Memory B cell (primary cell): ENCODE measurements at regions not wholly inside any gene's neighbourhood (a gene's known extent, or its start where the extent isn't known, plus 50 kb on each side); places are given as distances from the start of the nearest gene placed in this dataset.

Experiments
- ATAC-seq: fragments of 150-1000 bp; cut with Tn5 transposase; 2 replicates; pipeline ENCODE4 v1.10.0; 2021; ENCODE audit warnings: low read depth, mild to moderate bottlenecking, moderate library complexity
- DNase-seq, 2 donors: peaks; one replicate each; pipeline ENCODE4 v3.0.0; 2022; ENCODE audit warnings: low spot score in 2 of 2
- H3K27ac Mint-ChIP-seq: one replicate; pipeline ENCODE4 v1.8.0; 2022; ENCODE audit warnings: mild to moderate bottlenecking, moderate library complexity, mixed read lengths
- H3K27me3 Mint-ChIP-seq: one replicate; pipeline ENCODE4 v1.8.0; 2022; ENCODE audit warnings: mixed read lengths
- H3K36me3 Mint-ChIP-seq: one replicate; pipeline ENCODE4 v1.8.0; 2022; ENCODE audit warnings: mild to moderate bottlenecking, mixed read lengths
- H3K4me1 Mint-ChIP-seq: one replicate; pipeline ENCODE4 v1.8.0; 2022; ENCODE audit warnings: mixed read lengths
- H3K4me3 Mint-ChIP-seq: one replicate; pipeline ENCODE4 v1.8.0; 2022; ENCODE audit warnings: mild to moderate bottlenecking, moderate library complexity, mixed read lengths
- H3K9me3 Mint-ChIP-seq: one replicate; pipeline ENCODE4 v1.8.0; 2022; ENCODE audit warnings: mixed read lengths

DNA sequence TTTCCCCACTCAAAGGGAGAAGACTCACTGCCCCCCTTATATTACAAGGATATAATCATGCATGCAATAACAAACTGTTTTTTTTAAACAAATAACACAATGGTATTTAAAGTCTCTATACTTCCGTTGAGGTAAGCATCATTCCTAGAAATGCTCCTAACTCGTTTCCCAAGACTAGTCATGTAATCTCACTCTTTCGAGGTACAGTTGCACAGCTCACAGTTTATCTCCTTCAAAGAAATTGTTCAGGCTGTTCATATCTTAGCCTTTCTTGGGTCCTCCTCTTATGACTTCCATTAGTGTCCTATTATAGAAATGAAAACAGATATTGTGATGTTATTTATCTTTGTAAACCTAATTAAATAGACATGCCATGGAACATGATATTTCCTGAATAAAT is 705.0 kb downstream of the KCNT2 start:
- peaks cover under 1% of the 10 kb centered on the region for H3K9me3 Mint-ChIP-seq
- no peaks in the 10 kb centered on the region for H3K4me1 Mint-ChIP-seq
- no peak overlapping the region for H3K27ac Mint-ChIP-seq
- H3K27me3 Mint-ChIP-seq, result no peaks in the 10 kb centered on the region
- H3K36me3 Mint-ChIP-seq, result no peaks in the 10 kb centered on the region
- no peak overlapping the region for H3K4me3 Mint-ChIP-seq
- no peak for ATAC-seq
- DNase-seq, result no peak

DNA sequence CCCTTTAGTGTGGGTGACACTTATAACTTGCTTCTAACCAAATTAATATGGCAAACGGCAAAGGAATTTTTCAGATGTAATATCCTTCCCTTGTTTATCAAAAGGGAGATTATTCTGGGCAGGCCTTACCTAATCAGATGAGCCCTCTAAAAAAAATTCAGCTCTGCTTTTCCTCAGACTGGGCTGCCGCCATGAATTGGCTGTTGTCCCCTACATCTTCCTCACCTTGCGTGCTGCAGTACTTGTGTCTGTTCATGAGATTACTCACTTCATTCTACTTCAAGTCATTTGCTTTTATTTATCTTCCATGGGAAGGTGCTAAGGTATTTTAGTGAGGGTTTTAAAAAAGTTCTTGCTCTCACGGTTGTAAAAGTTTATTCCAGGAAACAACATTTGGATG is 705.5 kb downstream of the KCNT2 start:
- no peaks in the 10 kb centered on the region for H3K36me3 Mint-ChIP-seq
- no peaks in the 10 kb centered on the region for H3K27me3 Mint-ChIP-seq
- H3K4me3 Mint-ChIP-seq, result no peak overlapping the region
- H3K27ac Mint-ChIP-seq, result no peak overlapping the region
- DNase-seq, result no peak
- no peaks in the 10 kb centered on the region for H3K4me1 Mint-ChIP-seq
- peaks cover 2% of the 10 kb centered on the region for H3K9me3 Mint-ChIP-seq
- no peak for ATAC-seq

- Mint-ChIP-seq H3K27ac (no peak overlapping the region), H3K27me3 (no peaks in the 10 kb centered on the region), H3K36me3 (no peaks in the 10 kb centered on the region), H3K4me3 (no peak overlapping the region), H3K9me3 (peaks cover 4% of the 10 kb centered on the region), H3K4me1 (no peaks in the 10 kb centered on the region)
- ATAC-seq (no peak), DNase-seq (no peak)
These were observed 708.4 kb downstream of the KCNT2 start for GRCh38 chr1:195899762-195900352.

GRCh38 chr1:195898924-195899323 is 709.3 kb downstream of the KCNT2 start:
- Mint-ChIP-seq H3K4me1 (no peaks in the 10 kb centered on the region), H3K36me3 (no peaks in the 10 kb centered on the region), H3K4me3 (no peak overlapping the region), H3K27ac (no peak overlapping the region), H3K9me3 (peaks cover 4% of the 10 kb centered on the region), H3K27me3 (no peaks in the 10 kb centered on the region)
- ATAC-seq, result no peak
- no peak for DNase-seq

- Mint-ChIP-seq H3K27ac (no peak overlapping the region), H3K27me3 (no peaks in the 10 kb centered on the region), H3K36me3 (no peaks in the 10 kb centered on the region), H3K9me3 (peaks cover 4% of the 10 kb centered on the region), H3K4me3 (no peak overlapping the region), H3K4me1 (no peaks in the 10 kb centered on the region)
- DNase-seq (no peak), ATAC-seq (no peak)
These were observed 709.9 kb downstream of the KCNT2 start for GRCh38 chr1:195898373-195898772.

DNA sequence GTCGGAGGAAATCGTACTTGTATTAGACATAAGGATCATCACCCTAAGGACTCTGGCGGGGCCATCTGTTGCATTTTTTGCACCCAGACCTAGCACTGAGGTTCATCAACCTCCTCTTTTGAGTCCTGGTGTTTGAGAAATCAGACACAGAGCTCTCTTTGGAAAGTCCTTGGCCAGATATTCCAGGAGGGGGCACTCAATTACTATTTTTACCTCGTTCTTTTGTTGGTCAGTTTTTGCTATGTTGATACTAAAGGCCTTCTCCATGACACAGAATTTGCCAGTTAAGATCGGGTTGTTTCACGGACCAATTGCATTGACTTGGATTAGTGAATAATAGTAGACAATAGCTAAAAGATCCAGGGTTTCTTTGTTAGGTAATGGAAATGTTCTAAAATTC is 711.2 kb downstream of the KCNT2 start:
- H3K9me3 Mint-ChIP-seq, result peaks cover 4% of the 10 kb centered on the region
- H3K4me3 Mint-ChIP-seq, result no peak overlapping the region
- no peak overlapping the region for H3K27ac Mint-ChIP-seq
- DNase-seq (no peak), ATAC-seq (no peak)
- H3K36me3 Mint-ChIP-seq, result no peaks in the 10 kb centered on the region
- no peaks in the 10 kb centered on the region for H3K27me3 Mint-ChIP-seq
- H3K4me1 Mint-ChIP-seq, result no peaks in the 10 kb centered on the region

GRCh38 chr1:195894411-195894810 is 713.8 kb downstream of the KCNT2 start:
- Mint-ChIP-seq H3K9me3 (peaks cover 7% of the 10 kb centered on the region), H3K4me3 (no peak overlapping the region), H3K27ac (no peak overlapping the region), H3K36me3 (no peaks in the 10 kb centered on the region), H3K27me3 (no peaks in the 10 kb centered on the region), H3K4me1 (no peaks in the 10 kb centered on the region)
- no peak for ATAC-seq
- no peak for DNase-seq

GRCh38 chr1:195886000-195886399 is 722.2 kb downstream of the KCNT2 start:
- H3K27me3 Mint-ChIP-seq, result no peaks in the 10 kb centered on the region
- peaks cover 8% of the 10 kb centered on the region for H3K9me3 Mint-ChIP-seq
- H3K4me3 Mint-ChIP-seq, result no peak overlapping the region
- no peak for DNase-seq
- no peaks in the 10 kb centered on the region for H3K36me3 Mint-ChIP-seq
- ATAC-seq, result no peak
- H3K4me1 Mint-ChIP-seq, result no peaks in the 10 kb centered on the region
- no peak overlapping the region for H3K27ac Mint-ChIP-seq

DNA sequence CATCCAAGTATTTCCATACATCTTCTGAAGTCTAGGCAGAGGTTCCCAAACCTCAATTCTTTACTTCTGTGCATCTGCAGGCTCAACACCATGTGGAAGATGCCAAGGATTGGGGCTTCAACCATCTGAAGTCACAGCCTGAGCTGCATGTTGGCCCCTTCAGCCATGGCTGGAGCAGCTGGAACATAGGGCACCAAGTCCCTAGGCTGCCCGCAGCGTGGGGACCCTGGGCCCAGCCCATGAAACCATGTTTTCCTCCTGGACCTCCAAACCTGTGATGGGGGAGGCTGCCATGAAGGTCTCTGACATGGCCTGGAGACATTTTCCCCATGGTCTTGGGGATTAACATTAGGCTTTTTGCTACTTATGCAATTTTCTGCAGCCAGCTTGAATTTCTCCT is 729.8 kb downstream of the KCNT2 start:
- ATAC-seq (no peak), DNase-seq (no peak)
- H3K4me1 Mint-ChIP-seq, result no peaks in the 10 kb centered on the region
- no peak overlapping the region for H3K4me3 Mint-ChIP-seq
- no peaks in the 10 kb centered on the region for H3K27me3 Mint-ChIP-seq
- no peak overlapping the region for H3K27ac Mint-ChIP-seq
- peaks cover 6% of the 10 kb centered on the region for H3K9me3 Mint-ChIP-seq
- no peaks in the 10 kb centered on the region for H3K36me3 Mint-ChIP-seq

DNA sequence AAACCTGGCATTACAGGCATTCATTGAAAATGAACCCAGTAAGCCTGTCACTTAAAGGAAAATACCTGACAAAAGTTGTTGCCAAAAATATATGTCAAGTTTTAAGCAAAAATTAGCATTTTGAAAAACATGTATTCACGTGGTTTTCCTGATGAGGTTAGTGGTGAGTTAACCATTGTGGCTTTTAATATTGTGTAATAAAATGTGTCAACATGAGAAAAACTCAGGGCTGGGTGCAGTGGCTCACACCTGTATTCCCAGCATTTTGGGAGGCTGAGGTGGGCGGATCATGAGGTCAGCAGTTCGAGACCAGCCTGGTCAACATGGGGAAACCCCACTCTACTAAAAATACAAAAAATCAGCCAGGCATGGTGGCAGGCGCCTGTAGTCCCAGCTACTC is 731.4 kb downstream of the KCNT2 start:
- no peak for DNase-seq
- H3K36me3 Mint-ChIP-seq, result no peaks in the 10 kb centered on the region
- H3K27me3 Mint-ChIP-seq, result no peaks in the 10 kb centered on the region
- H3K9me3 Mint-ChIP-seq, result peaks cover 11% of the 10 kb centered on the region
- ATAC-seq, result no peak
- H3K4me1 Mint-ChIP-seq, result no peaks in the 10 kb centered on the region
- H3K4me3 Mint-ChIP-seq, result no peak overlapping the region
- H3K27ac Mint-ChIP-seq, result no peak overlapping the region

DNA sequence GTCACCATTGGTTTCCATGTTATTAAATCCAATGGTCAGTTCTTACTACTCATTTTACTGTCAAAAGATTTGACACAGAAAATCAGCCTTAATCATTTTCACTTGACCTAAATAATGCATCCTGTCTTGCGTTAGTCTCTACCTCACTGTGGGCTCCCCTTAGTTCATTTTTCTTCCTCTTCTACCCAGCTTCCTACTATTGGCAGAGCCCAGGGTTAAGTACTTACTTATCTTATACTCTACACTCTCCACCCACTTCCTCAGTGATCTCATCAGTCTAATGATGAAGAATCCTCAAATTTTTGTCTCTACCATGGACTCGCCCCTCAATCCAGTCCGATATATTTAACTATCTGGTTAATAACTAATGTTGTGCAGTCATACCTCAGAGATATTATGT is 735.9 kb downstream of the KCNT2 start:
- H3K4me3 Mint-ChIP-seq, result no peak overlapping the region
- no peak overlapping the region for H3K27ac Mint-ChIP-seq
- H3K36me3 Mint-ChIP-seq, result no peaks in the 10 kb centered on the region
- H3K27me3 Mint-ChIP-seq, result no peaks in the 10 kb centered on the region
- no peaks in the 10 kb centered on the region for H3K4me1 Mint-ChIP-seq
- ATAC-seq, result no peak
- H3K9me3 Mint-ChIP-seq, result peaks cover 8% of the 10 kb centered on the region
- DNase-seq, result no peak

GRCh38 chr1:195867638-195868037 is 740.6 kb downstream of the KCNT2 start:
- Mint-ChIP-seq H3K36me3 (no peaks in the 10 kb centered on the region), H3K4me3 (no peak overlapping the region), H3K27ac (no peak overlapping the region), H3K9me3 (peaks cover 3% of the 10 kb centered on the region), H3K27me3 (no peaks in the 10 kb centered on the region), H3K4me1 (no peaks in the 10 kb centered on the region)
- no peak for DNase-seq
- ATAC-seq, result no peak

GRCh38 chr1:195866781-195867222 is 741.4 kb downstream of the KCNT2 start:
- DNase-seq, result no peak
- no peak for ATAC-seq
- Mint-ChIP-seq H3K4me1 (no peaks in the 10 kb centered on the region), H3K36me3 (no peaks in the 10 kb centered on the region), H3K27me3 (no peaks in the 10 kb centered on the region), H3K4me3 (no peak overlapping the region), H3K27ac (no peak overlapping the region), H3K9me3 (no peaks in the 10 kb centered on the region)

DNA sequence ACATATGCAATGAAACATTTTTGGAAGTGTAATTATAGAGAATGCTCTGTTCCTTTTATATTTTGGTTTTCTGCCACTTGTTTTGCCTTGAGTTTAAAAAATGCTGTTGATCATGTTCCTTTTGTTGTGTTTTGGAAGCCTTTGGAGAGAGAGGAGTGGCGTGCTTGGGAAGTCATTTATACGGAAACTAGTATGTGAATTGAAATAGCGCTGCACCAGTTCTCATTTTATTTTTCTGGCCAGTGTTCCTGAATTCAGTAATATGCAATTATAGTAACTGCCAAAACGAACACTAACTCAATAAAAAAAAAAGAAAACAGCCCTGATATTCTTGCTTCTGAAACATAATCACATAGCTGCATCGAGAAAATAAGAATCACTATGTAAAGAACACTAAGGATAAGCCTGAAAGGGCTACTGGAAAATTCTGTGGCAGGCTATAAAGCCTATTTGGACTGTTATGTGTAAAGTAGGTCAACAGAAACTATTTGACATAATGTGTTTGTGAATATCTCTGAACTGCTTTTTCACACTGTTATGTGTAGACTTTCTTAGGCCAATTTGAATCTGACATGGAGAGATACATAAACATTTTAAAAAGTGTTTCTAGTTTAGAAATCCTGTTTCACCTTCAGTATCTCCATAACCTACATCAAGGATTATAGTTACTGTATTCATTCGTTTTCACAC is 742.0 kb downstream of the KCNT2 start:
- DNase-seq, result no peak
- H3K27ac Mint-ChIP-seq, result no peak overlapping the region
- H3K4me1 Mint-ChIP-seq, result no peaks in the 10 kb centered on the region
- H3K4me3 Mint-ChIP-seq, result no peak overlapping the region
- no peaks in the 10 kb centered on the region for H3K27me3 Mint-ChIP-seq
- H3K36me3 Mint-ChIP-seq, result no peaks in the 10 kb centered on the region
- H3K9me3 Mint-ChIP-seq, result no peaks in the 10 kb centered on the region
- no peak for ATAC-seq

- Mint-ChIP-seq H3K36me3 (no peaks in the 10 kb centered on the region), H3K4me3 (no peak overlapping the region), H3K27ac (no peak overlapping the region), H3K27me3 (no peaks in the 10 kb centered on the region), H3K4me1 (no peaks in the 10 kb centered on the region), H3K9me3 (peaks cover 1% of the 10 kb centered on the region)
- no peak for ATAC-seq
- DNase-seq, result no peak
These were observed 756.4 kb downstream of the KCNT2 start for GRCh38 chr1:195851804-195852203.
